ENCODE measurements at regions not wholly inside any gene's neighbourhood (a gene's known extent, or its start where the extent isn't known, plus 50 kb on each side); places are given as distances from the start of the nearest gene placed in this dataset.

- no peak for DNase-seq (ENCODE audit: low read depth in 2 of 2)
- TF ChIP-seq CTCF (IDR thresholded peaks at IDR 0.05; ENCODE audit: low read depth, low read length) = no peak
- H3K4me3 ChIP-seq (replicated peaks in 1 of 2; ENCODE audit: low read depth in 2 of 2, low read length in 2 of 2) = no peak overlapping the region
Measured at GRCh38 chr5:174414315-174414710, 310.1 kb upstream of the MSX2 start.

- TF ChIP-seq CTCF (IDR thresholded peaks at IDR 0.05; ENCODE audit: low read depth, low read length) = no peak
- no peak overlapping the region for H3K4me3 ChIP-seq (replicated peaks in 1 of 2; ENCODE audit: low read depth in 2 of 2, low read length in 2 of 2)
- DNase-seq (ENCODE audit: low read depth in 2 of 2) = peak in 1 of 2 donors; percentile 14
Measured at GRCh38 chr5:174418809-174419539, 305.4 kb upstream of the MSX2 start.

GRCh38 chr5:174419540-174420132 is 304.7 kb upstream of the MSX2 start:
- TF ChIP-seq CTCF (IDR thresholded peaks at IDR 0.05; ENCODE audit: low read depth, low read length) = peak; percentile 91

GRCh38 chr5:174420651-174421407 is 303.6 kb upstream of the MSX2 start:
- no peak overlapping the region for H3K4me3 ChIP-seq (replicated peaks in 1 of 2; ENCODE audit: low read depth in 2 of 2, low read length in 2 of 2)
- DNase-seq (ENCODE audit: low read depth in 2 of 2) = no peak
- no peak for TF ChIP-seq CTCF (IDR thresholded peaks at IDR 0.05; ENCODE audit: low read depth, low read length)

More at GRCh38 chr5:174419540-174420132, 304.7 kb upstream of the MSX2 start:
- no peak overlapping the region for H3K4me3 ChIP-seq (replicated peaks in 1 of 2; ENCODE audit: low read depth in 2 of 2, low read length in 2 of 2)
- peak; percentile 91 to 95 for DNase-seq (ENCODE audit: low read depth in 2 of 2)

- TF ChIP-seq CTCF (IDR thresholded peaks at IDR 0.05; ENCODE audit: low read depth, low read length) = no peak
- H3K4me3 ChIP-seq (replicated peaks in 1 of 2; ENCODE audit: low read depth in 2 of 2, low read length in 2 of 2) = no peak overlapping the region
- DNase-seq (ENCODE audit: low read depth in 2 of 2) = no peak
Measured at GRCh38 chr5:174421408-174421805, 303.0 kb upstream of the MSX2 start.

- no peak overlapping the region for H3K4me3 ChIP-seq (replicated peaks in 1 of 2; ENCODE audit: low read depth in 2 of 2, low read length in 2 of 2)
- no peak for TF ChIP-seq CTCF (IDR thresholded peaks at IDR 0.05; ENCODE audit: low read depth, low read length)
- no peak for DNase-seq (ENCODE audit: low read depth in 2 of 2)
Measured at GRCh38 chr5:174423558-174423957, 300.8 kb upstream of the MSX2 start.

All from cardiac fibroblast (primary cell).